ENCODE measurements at regions not wholly inside any gene's neighbourhood (a gene's known extent, or its start where the extent isn't known, plus 50 kb on each side); places are given as distances from the start of the nearest gene placed in this dataset.

DNA sequence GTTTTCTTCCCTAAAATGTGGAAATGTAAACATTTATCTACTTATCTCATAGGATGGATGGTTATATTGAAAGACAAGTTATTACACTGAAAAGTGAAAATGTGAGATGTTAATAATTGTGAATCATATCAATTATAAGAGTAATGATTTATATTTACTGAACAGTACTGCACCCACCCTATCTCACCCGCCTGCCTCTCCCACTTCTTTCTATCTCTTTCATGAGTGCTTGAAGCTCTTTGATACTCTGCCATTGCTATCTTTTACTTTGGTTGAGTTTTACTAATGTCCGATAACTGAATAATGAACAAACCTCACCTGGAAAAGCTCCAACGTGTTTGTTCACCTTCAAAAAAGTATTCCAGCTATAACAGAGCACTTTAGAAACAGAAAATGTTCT lies 263.0 kb upstream of the UBASH3B start:
- intact Hi-C loops (cut with micrococcal nuclease), result no loop called here
- H3K4me3 Mint-ChIP-seq, result no peak overlapping the region
- no peaks in the 10 kb centered on the region for H3K27me3 Mint-ChIP-seq
- ATAC-seq (ENCODE audit: low read depth) (no peak), DNase-seq (no peak)
- ChIA-PET POLR2A (no interaction called here), CTCF (no interaction called here)
- no peaks in the 10 kb centered on the region for H3K36me3 Mint-ChIP-seq (ENCODE audit: low read depth)
- TF ChIP-seq, protein P1, sequence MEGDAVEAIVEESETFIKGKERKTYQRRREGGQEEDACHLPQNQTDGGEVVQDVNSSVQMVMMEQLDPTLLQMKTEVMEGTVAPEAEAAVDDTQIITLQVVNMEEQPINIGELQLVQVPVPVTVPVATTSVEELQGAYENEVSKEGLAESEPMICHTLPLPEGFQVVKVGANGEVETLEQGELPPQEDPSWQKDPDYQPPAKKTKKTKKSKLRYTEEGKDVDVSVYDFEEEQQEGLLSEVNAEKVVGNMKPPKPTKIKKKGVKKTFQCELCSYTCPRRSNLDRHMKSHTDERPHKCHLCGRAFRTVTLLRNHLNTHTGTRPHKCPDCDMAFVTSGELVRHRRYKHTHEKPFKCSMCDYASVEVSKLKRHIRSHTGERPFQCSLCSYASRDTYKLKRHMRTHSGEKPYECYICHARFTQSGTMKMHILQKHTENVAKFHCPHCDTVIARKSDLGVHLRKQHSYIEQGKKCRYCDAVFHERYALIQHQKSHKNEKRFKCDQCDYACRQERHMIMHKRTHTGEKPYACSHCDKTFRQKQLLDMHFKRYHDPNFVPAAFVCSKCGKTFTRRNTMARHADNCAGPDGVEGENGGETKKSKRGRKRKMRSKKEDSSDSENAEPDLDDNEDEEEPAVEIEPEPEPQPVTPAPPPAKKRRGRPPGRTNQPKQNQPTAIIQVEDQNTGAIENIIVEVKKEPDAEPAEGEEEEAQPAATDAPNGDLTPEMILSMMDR (IDR thresholded peaks at IDR 0.05), result no peak
- H3K27ac Mint-ChIP-seq, result no peak overlapping the region
- H3K4me1 Mint-ChIP-seq, result no peaks in the 10 kb centered on the region
- no peaks in the 10 kb centered on the region for H3K9me3 Mint-ChIP-seq

DNA sequence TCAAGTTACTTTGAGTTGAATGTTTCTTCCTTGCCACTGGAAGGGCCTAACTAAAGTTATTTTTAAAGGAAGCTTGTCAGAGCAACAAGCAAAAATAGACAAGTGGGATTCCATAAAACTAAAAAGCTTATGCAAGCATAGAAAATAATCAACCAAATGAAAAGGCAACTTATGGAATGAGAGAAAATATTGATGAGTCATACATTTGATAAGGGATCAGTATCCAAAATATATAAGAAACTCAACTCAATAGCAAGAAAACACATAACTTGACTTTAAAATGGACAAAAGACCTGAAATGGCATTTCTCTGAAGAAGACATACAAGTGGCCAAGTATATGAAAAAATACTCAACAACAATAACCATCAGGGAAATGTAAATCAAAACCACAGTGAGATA lies 264.5 kb upstream of the UBASH3B start:
- no peaks in the 10 kb centered on the region for H3K27me3 Mint-ChIP-seq
- no peaks in the 10 kb centered on the region for H3K36me3 Mint-ChIP-seq (ENCODE audit: low read depth)

DNA sequence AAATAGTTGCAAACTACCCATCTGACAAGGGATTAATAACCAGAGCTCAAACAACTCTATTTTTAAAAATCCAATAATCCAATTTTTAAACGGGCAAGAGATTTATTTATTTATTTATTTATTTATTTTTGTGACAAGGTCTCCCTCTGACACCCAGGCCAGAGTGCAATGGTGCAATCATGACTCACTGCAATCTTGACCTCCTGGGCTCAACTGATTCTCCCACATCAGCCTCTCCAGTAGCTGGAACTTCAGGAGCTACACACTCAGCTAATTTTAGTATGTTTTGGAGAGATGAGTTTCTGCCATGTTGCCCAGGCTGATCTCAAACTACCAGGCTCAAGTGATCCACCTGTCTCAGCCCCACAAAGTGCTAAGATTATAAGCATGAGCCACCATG lies 267.2 kb upstream of the BLID start:
- no peak for DNase-seq
- ATAC-seq (ENCODE audit: low read depth), result no peak
- H3K36me3 Mint-ChIP-seq (ENCODE audit: low read depth), result no peaks in the 10 kb centered on the region
- H3K9me3 Mint-ChIP-seq, result peaks cover 28% of the 10 kb centered on the region
- TF ChIP-seq, protein P1 (IDR thresholded peaks at IDR 0.05), result no peak
- ChIA-PET CTCF (no interaction called here), POLR2A (no interaction called here)
- H3K27ac Mint-ChIP-seq, result no peak overlapping the region
- H3K4me3 Mint-ChIP-seq, result no peak overlapping the region
- no peaks in the 10 kb centered on the region for H3K27me3 Mint-ChIP-seq
- intact Hi-C loops (cut with micrococcal nuclease), result no loop called here
- H3K4me1 Mint-ChIP-seq, result no peaks in the 10 kb centered on the region

More for the DNA sequence above, 264.5 kb upstream of the UBASH3B start:
- TF ChIP-seq, protein P1 (IDR thresholded peaks at IDR 0.05), result no peak
- ChIA-PET POLR2A (no interaction called here), CTCF (no interaction called here)
- Mint-ChIP-seq H3K27ac (no peak overlapping the region), H3K4me3 (no peak overlapping the region), H3K9me3 (no peaks in the 10 kb centered on the region), H3K4me1 (no peaks in the 10 kb centered on the region)
- ATAC-seq (ENCODE audit: low read depth), result no peak
- no peak for DNase-seq
- intact Hi-C loops (cut with micrococcal nuclease), result no loop called here

DNA sequence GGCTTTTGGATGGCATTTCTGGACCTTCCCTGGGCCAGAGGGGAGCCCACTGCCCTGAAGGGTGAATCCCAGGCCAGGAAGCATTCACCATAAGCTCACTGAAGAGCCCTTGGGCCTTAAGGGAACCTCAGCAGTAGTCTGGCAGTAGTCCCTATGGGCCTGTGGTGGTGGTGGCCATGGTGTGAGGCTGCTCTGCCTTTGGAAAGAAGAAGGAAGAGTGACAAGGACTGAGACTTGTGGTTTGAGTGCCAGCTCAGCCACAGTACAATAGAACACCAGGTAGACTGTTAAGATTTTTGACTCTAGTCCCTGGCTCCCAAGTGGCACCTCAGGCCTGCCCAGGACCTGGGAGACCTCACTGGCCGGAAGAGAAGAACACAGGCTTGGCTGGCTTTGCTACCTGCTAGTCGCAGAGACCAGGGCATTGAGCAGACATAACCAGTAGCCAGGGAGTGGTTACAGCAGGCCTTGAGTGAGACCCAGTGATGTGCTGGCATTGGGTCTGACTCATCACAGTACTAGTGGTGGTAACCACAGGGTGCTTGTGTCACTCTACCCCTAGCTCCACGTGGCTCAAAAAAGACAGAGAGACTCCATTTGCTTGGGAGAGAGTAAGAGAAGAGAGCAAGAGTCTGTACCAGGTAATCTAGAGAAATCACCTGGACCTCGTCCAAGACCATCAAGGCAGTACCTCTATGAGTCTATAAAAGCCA lies 259.8 kb upstream of the BLID start:
- H3K36me3 Mint-ChIP-seq (ENCODE audit: low read depth), result no peaks in the 10 kb centered on the region
- no peaks in the 10 kb centered on the region for H3K4me1 Mint-ChIP-seq
- H3K4me3 Mint-ChIP-seq, result no peak overlapping the region
- ChIA-PET CTCF (no interaction called here), POLR2A (no interaction called here)
- TF ChIP-seq, protein P1 (IDR thresholded peaks at IDR 0.05), result no peak
- H3K27ac Mint-ChIP-seq, result no peak overlapping the region
- no peaks in the 10 kb centered on the region for H3K27me3 Mint-ChIP-seq
- H3K9me3 Mint-ChIP-seq, result peaks cover 21% of the 10 kb centered on the region
- intact Hi-C loops (cut with micrococcal nuclease), result no loop called here
- DNase-seq, result no peak
- no peak for ATAC-seq (ENCODE audit: low read depth)

DNA sequence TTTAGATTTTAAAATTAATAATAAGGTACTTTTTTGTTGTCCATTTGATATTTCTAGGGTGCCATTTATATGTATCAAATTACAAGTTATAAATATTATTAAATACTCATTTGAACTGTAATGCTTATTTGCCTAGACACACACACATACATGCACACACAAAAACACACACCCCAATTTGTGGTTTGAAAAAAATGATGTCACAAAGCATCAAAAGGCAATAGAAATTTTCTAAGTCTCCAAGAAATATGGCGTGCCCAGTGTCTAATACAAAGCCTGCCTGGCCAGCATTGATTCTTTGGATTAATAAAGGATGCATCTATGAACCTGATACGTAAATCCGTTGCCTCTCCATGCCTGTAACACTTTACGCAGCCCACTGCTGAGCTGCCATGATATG lies 252.8 kb upstream of the BLID start:
- Mint-ChIP-seq H3K27ac (no peak overlapping the region), H3K27me3 (peaks cover 2% of the 10 kb centered on the region), H3K4me1 (no peaks in the 10 kb centered on the region), H3K9me3 (peaks cover 2% of the 10 kb centered on the region), H3K36me3 (ENCODE audit: low read depth) (no peaks in the 10 kb centered on the region), H3K4me3 (no peak overlapping the region)
- intact Hi-C loops (cut with micrococcal nuclease), result no loop called here
- DNase-seq, result no peak
- ChIA-PET POLR2A (no interaction called here), CTCF (no interaction called here)
- no peak for ATAC-seq (ENCODE audit: low read depth)
- TF ChIP-seq, protein P1 (IDR thresholded peaks at IDR 0.05), result no peak

All from activated B cell treated with CpG ODN at 0.5 μM for 24 hours (primary cell).